Stimulated activated CD8-positive, alpha-beta memory T cell treated with anti-CD3 and anti-CD28 coated beads, Interleukin-7, amount 100 ng/mL, for 48 hours (primary cell): ENCODE measurements at regions not wholly inside any gene's neighbourhood (a gene's known extent, or its start where the extent isn't known, plus 50 kb on each side); places are given as distances from the start of the nearest gene placed in this dataset.
"Not testable (repeated sequence)": the region's sequence is repeated elsewhere in the genome, so short reads cannot be mapped to it uniquely, and the experiment has no call there.

ENCODE experiments used
- DNase-seq, 2 donors: peaks; one replicate each; pipeline ENCODE4 v3.0.0-alpha.2; 2020; ENCODE audit warnings: low read depth in 1 of 2; ENCODE audit errors: extremely low read depth in 1 of 2

DNA sequence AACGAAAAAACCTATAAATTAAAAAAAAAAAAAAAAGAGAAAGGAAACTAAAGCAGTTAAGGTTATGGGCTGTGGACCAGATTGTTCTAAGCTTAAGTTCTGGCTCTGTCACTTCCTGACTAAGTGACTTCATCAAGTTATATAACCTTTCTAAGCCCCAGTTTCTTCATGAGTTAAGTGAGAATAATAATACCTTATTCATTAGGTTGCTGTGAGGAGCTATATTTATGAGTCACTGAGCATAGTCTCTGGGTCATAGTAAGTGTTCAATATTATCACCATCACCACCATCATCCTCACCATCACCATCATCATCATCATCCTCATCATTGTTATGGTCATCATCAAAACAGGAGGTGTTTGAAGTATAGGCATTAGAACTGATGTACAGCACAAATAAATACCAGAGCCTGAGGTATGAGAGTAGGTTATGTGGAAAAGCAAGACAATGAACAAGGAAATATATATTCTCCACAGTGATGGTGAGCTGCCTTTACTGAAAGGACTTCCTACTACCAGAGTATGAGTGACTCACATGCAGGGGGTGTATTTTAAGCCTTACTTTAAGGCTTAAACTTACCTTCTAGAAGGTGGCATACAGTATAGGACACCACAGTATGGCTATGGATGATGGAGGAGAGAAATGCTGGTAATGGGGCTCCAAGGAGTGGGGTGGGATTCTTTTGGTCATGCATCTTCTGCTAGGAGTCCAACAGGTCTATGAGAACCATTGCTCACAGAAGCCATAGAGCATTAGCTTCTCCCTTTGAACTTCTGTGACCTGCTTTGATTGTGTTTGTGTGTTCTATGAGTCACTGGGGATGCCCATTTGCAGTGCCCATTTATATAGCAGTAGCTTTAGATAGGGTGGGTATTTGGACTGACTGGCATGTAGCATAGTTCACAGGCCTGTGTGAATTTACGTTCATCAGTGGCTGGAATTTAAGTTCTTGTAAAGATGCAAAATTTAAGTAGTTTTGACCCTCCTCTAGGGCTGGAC is 104.4 kb downstream of the KLF5 start:
- DNase-seq: no peak

DNA sequence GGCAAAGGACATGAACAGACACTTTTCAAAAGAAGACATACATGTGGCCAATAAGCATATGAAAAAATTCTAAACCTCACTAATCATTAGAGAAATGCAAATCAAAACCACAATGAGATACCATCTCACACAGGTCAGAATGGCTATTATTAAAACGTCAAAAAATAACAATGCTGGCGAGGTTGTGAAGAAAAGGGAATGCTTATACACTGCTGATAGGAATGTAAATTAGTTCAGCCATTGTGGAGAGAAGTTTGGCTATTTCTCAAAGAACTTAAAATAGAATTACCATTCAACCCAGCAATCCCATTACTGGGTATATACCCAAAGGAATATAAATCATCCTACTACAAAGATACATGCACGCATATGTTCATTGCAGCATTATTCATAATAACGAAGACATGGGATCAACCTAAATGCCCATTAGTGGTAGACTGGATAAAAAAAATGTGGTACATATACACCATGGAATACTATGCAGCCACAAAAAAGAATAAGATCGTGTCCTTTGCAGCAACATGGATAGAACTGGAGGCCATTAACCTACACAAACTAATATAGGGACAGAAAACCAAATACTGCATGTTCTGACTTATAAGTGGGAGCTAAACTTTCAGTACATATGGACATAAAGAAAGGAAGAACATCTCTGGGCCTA is 101.7 kb downstream of the KLF5 start:
- DNase-seq: not testable (repeated sequence)

DNA sequence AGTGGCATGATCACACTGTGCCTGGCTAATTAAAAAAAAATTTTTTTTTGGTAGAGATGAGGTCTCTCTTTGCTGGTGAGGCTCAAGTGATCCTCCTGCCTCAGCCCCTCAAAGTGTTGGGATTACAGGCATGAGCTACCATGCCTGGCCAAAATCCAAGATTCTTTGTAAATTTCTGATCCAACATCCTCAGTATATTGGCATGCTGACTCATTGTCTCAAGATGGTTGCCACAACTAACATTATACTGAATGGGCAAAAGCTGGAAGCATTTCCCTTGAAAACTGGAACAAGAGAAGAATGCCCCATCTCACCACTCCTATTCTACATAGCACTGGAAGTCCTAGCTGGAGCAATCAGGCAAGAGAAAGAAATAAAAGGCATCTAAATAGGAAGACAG is 100.0 kb downstream of the KLF5 start:
- no peak for DNase-seq

DNA sequence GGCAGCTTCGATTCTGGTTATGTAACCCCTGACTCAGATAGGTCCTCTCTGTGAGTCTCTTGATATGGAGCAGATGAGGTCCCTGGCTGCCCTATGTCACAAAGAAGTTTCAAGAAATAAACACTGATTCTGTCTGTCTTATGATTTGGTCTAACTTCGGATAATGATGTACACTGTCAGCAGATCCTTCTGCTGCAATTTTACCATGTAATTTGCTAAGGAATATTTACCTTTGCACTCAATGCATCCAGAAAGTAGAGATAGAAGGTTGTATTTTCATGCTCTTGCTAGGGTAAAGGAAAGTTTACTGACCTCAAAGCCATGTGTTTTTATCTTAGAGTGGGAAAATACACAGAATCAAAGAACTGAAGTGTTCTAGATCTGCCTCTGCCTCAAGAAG is 98.2 kb downstream of the KLF5 start:
- DNase-seq: no peak

DNA sequence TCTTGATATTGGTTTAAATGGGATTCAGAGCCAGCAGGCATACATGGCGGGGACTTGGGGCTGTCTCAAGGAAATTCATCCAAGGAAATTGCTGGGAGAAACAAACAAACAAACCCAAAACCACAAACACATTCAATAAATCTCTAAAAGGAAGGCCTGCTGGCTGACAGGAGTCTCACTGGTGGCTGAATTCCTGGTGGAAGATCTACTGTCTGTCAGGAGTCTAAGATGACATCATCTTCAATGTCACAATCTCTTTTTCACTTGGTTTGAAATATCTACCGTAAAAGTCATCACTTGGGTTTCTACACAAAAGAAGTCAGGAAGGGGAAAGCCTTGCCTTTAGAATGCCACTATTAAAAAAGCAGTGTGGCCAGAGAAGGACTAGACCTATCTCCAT is 87.9 kb downstream of the KLF5 start:
- DNase-seq: no peak

DNA sequence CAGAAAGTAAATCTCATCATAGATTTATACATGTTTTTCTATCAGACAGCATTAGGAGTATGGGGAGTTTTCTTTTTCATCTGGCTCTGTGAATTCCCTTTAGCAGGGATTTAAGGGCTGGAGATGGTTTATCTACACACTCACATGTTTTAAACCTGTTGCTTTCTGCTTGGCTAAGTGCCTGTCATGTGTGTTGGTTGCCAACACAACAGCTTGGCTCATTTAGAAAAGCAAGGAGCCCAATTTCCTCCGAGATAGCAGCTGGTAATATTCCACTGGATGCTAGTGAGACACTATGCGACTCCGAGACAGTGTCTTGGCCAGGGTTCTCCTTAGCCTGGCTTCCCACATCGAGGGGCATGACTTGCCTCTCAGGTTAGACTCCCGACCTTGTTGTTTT is 83.3 kb downstream of the KLF5 start:
- no peak for DNase-seq

DNA sequence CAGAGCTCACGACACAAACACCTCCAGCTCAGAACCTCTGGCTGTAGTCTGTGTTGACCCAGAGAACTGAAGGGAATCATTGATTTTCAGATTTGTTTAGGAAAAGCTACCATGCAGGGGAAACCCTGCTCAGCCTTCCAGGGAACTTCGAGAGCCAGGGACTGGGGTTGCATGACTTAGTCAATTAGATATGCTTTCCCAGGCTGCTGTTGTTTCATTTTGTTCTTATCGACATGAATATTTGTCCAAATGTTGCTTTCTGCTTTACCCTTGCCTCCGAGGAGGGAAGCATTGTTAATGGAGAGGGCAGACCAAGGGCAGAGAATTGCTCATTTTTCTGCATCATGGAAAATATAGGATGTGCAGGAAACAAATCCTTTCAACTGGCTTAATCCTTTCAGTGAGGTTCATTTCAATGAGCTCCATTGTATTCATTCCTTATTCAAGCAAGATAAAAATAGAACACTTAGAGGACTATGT is 82.5 kb downstream of the KLF5 start:
- DNase-seq: no peak

DNA sequence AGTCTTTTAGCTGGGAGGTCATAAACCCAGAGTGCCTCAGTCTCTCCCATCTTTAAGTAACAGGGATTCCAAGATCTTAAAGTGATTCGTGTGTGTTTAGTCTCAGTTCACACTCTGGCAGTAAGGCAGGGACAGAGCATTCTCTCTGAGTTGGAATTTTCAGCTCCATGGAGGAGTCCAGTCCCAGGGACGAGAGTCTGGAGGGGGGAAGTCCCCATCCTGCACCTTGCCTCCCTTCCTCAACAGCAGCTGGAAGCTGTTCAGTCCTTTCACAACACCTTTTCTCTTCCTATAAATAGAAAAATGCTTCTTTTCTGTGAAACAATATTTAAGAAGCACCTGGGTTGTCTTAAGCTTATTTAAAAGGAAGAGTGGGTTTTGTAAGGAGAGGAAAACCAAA is 82.0 kb downstream of the KLF5 start:
- DNase-seq: no peak

DNA sequence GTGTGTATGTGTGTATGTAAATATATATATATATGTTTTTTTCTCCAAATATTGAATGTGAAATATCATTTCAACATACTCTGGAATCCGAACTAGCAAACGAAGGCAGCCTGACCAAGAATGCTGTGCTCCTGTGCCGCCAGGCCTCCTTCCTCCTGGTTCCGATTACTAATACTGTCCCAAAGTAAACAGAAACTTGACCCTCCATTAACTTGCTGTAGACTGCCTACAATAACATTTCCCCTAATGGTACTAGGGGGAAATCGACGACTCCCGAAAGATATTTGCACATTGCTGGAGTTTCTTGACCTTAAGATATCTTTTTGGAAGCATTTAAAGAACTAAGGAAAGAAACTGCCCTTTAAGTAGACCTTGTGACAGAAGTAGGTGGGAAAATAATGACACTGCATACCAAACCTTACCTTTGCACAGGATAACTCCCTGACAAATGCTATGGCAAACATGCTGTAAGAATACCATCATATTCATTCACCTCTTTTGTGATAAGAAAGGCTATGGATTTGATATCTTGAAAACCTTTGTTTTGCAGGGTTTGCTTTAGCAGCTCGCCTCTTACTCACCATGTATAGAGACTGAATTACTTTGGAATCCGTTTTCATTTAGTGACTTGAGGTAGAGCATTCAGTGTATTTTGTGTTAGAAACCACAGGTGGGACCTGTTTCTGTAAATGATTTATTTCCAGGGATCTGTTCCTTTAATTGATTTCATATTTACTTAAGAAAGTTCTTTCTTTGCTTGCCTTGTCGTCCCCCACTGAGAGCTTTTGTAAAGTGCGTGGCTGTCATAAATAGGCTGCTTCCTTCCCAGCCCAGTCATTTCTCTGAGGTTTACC is 80.1 kb downstream of the KLF5 start:
- no peak for DNase-seq

DNA sequence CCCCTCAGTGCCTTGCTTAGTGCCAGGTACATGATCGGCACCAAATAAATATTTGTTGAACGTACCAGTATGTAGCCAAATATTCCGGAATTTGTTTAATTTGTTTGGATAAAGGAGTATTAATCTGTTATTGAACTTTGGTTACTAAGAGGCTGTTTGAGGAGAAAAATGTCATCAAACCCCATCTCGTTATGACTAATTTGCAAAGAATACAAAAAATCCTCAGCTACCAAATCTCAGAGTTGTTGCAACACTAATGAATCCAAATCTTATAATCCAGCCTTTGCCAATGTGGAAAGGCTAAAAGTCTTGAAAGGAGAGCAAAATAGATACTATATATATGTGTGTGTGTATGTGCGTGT is 79.5 kb downstream of the KLF5 start:
- no peak for DNase-seq

DNA sequence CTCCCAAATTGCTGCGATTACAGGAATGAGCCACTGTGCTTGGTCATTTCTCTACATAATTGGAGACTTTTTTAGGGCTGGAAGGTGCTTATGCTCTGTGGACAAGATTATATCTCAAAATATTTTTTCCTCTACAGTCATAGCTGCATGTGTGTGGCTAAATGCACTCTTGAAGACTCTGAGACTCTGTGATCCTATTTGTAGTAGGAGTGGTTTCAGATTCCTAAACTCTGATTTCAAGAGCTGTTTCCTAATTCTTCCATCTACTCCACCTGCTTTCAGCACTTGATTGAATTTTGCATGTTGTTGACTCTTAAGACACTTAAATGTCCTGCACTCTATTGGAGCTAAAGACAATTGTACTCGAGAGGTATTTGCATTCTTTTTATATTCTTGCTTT is 78.0 kb downstream of the KLF5 start:
- no peak for DNase-seq

DNA sequence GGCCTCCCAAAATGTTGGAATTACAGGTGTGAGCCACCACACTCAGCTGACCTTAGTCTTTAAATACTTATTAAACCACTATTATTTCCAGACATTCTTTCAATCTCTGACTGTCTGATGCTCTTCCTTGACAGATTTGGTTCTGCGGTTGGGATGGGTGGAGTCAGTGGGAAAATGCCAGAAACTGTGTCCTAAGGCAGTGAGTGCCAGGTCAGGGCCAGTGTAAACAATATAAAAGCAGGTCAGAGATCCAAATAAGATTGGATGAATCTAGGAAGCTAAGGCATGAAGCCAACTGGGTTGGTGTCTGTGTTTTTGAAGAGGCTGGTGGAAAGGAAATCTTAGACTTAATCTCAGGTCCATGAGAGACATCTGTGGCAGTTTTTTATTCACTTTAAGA is 74.7 kb downstream of the KLF5 start:
- no peak for DNase-seq

DNA sequence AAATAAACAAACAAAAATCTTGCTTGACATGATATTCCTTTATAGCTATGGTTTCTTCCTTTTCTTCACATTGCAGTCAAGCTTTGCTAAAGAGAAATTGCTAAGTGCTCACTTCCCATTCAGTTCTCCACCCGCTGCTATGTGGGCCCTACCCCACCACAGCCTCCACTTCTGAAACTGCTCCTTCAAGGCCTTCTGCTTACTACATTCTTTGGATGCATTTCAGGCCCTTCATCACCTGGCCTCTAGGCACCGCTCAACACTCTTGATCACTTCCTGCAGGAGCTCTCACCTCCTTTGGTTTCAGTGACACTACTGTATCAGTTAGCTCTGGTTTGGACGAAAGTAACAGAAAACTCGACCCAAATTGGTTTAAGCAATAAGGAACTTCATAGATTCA is 72.4 kb downstream of the KLF5 start:
- no peak for DNase-seq

DNA sequence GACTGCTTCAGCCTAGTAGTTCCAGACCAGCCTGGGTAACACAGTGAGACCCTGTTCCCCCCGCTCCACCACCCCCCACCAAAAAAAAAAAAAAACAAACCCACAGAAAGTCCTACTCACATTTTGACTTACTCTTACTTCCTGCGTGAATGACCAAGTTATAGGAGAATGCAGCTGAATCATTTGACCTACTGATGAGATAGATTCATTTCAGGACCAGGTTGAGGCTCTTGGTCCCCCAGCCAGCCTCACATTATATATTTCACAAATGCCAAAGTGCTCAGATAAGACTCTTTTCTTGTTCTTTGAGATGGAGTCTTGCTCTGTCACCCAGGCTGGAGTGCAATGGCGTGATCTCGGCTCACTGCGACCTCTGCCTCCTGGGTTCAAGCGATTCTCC is 70.2 kb downstream of the KLF5 start:
- no peak for DNase-seq
